ENCODE measurements at regions not wholly inside any gene's neighbourhood (a gene's known extent, or its start where the extent isn't known, plus 50 kb on each side); places are given as distances from the start of the nearest gene placed in this dataset.
A peak's percentile ranks its signal among the peaks of the same experiment; 100 is the strongest.
"Not testable (repeated sequence)": the region's sequence is repeated elsewhere in the genome, so short reads cannot be mapped to it uniquely, and the experiment has no call there.

DNA sequence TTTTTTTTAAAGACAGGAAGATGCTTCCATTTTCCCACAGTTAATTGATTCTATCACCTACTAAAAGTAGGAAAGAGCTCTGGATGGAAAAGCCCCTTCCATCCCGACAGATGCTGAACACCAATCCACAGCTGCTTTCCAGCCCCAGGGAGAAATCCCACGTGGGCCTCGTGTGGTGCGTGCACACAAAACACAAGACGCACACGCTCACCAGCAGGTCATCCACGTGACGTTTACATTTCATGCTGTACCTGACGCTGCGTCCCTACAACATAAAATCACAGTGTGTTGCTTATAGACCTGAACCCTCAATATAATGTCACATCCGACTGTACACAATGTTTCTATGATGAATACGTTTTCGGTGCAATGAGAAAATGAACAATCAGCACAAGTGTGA is 50.2 kb upstream of the DACT2 start:
- Mint-ChIP-seq H3K27me3 (no peaks in the 10 kb centered on the region), H3K4me3 (no peak overlapping the region), H3K27ac (no peak overlapping the region), H3K36me3 (no peaks in the 10 kb centered on the region), H3K4me1 (no peaks in the 10 kb centered on the region), H3K9me3 (no peaks in the 10 kb centered on the region)
- ATAC-seq: no peak

DNA sequence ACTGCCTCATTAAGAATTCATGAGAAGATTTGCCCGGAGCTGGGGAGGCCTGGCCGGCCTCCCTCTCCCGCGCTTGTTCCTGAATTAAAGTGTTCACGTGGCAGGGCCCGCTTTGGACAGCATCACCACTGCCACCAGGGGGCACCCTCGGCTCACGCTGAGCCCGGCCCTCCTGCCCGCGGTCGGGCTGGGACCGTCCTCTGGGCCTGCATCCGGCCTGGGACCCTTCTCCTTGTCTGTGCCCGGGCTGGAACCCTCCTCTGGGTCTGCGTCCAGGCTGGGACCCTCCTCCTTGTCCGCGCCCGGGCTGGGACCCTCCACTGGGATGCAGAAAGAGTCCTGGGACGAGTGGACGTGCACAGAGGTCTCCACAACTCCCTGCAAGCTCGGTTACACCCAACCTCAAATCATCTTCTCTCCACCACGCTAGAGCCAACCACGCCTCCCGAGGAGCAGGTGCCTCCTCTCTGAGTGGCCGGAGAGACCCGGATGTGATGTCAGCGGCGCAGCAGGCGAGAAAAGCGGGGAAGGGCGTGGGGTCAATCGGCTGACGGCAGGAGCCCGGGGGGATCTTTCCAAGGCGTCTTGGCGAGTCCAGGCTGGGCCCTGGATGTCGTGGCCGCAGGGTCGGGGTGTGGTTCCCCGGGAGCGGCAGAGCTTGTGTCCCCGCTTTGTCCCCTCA is 50.9 kb upstream of the DACT2 start:
- H3K36me3 Mint-ChIP-seq: no peaks in the 10 kb centered on the region
- H3K9me3 Mint-ChIP-seq: no peaks in the 10 kb centered on the region
- H3K27me3 Mint-ChIP-seq: no peaks in the 10 kb centered on the region
- H3K4me3 Mint-ChIP-seq: no peak overlapping the region
- no peaks in the 10 kb centered on the region for H3K4me1 Mint-ChIP-seq
- no peak overlapping the region for H3K27ac Mint-ChIP-seq
- ATAC-seq: peak; percentile 57

DNA sequence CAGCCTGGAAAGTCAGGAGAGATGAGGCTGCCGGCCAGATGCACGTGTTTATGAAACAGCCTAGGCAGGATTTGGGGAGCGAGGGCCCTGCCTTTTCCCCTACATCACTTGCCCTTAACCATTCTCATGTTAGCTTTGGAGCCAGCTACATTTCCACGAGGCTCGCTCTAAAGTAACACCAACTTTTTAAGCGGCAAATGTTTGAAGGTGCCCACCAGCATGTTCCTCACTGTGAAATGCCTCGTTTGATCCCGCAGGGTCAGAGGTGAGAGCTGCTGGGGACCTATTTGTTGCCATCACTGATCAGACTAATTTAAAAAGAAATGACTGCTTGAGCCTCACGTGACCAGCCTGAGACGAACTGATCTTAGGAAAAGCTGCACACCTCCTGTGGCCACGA is 51.6 kb upstream of the DACT2 start:
- Mint-ChIP-seq H3K27ac (no peak overlapping the region), H3K9me3 (no peaks in the 10 kb centered on the region), H3K36me3 (no peaks in the 10 kb centered on the region), H3K4me3 (no peak overlapping the region), H3K27me3 (no peaks in the 10 kb centered on the region), H3K4me1 (no peaks in the 10 kb centered on the region)
- no peak for ATAC-seq

DNA sequence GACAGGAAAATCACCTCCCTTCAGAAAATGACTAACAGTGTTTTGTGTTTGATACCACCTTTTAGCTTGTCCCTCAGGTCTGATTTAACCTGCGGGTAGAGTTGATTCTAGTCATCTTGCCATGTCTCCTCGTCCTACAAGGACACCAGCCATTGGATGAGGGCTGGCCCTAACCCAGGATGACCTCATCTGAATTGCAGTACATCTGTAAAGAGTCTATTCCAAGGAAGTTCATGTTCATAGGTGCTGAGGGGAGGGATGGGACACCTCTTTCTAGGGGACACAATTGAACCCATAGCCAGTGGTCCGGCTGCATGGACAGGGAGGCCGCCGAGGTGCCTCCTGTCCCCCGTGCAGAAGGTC is 52.0 kb upstream of the DACT2 start:
- no peak overlapping the region for H3K27ac Mint-ChIP-seq
- H3K4me3 Mint-ChIP-seq: no peak overlapping the region
- no peaks in the 10 kb centered on the region for H3K9me3 Mint-ChIP-seq
- H3K27me3 Mint-ChIP-seq: no peaks in the 10 kb centered on the region
- H3K4me1 Mint-ChIP-seq: no peaks in the 10 kb centered on the region
- no peaks in the 10 kb centered on the region for H3K36me3 Mint-ChIP-seq
- ATAC-seq: no peak

DNA sequence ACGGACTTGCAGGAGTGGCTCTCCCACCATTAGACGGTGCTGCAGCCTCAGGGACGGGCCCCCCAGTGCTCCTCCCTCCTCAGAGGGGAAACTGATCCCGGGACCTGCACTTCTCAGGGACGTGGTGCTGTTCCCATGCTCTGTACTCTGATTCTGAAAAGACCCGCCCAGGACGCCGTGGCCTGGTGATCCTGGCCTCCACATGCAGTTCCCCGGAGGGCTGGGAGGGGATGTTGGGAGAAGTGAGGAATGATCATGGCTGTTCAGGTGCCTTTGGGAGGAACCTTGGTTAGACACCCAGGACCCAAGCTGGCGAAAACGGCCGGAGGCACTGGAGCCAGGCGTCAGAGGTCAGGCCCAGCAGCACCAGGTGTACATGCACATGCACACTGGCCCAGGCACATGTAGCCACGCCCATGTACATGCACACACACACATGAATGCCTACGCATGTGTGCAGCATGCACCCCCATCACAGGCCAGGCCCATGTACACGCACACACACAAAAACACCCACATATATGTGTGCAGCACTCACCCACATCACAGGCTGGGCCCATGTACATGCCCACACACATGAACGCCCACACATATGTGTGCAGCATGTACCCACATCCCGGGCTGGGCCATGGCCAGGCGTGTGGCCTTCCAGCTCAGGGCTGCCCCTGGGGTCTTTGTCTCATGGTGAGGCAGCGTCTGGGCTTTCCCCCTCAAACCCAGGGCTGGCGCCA is 52.6 kb upstream of the DACT2 start:
- no peaks in the 10 kb centered on the region for H3K4me1 Mint-ChIP-seq
- H3K27ac Mint-ChIP-seq: no peak overlapping the region
- no peak for ATAC-seq
- H3K36me3 Mint-ChIP-seq: no peaks in the 10 kb centered on the region
- no peaks in the 10 kb centered on the region for H3K9me3 Mint-ChIP-seq
- H3K4me3 Mint-ChIP-seq: no peak overlapping the region
- no peaks in the 10 kb centered on the region for H3K27me3 Mint-ChIP-seq

DNA sequence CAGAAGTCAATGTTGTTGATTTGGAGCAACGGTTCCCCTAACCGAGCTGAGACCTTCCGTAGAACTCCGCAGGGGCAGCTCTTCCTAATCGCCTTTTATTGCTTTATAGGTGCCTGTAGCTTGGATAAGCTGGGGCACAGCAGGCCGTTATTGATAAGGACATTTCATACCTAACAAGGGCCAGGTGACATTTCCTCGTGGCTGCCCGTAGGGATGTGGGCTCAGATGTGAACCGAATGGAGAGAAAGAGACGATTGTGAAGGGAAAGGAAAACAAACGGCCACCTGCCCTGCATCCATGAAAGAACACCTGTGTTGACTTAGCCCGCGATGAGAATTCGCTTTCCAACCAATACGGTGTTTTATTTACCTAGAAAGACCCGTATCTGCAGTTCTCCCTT is 53.3 kb upstream of the DACT2 start:
- Mint-ChIP-seq H3K27ac (no peak overlapping the region), H3K4me3 (no peak overlapping the region), H3K4me1 (no peaks in the 10 kb centered on the region), H3K36me3 (no peaks in the 10 kb centered on the region), H3K27me3 (no peaks in the 10 kb centered on the region), H3K9me3 (no peaks in the 10 kb centered on the region)
- ATAC-seq: no peak

DNA sequence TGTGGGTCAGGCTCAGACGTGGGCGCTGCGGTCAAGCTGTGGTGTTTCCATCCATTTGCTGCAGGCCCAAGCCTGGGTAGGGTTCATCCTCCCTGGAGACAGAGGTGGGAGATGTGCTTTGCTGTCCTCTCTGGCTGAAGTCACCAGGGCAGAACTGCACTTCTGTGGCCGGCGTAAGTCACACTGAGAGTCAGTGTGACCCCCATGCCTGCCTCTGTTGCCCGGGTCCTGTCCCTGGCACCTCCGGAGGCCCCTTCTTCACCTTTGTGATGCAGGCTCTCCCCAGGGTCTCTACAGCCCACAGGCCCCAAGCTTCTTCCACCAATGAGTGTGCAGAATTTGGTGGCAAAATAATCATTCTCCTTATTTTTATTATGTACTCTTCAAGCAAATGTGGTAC is 53.8 kb upstream of the DACT2 start:
- H3K4me1 Mint-ChIP-seq: no peaks in the 10 kb centered on the region
- no peak for ATAC-seq
- H3K27me3 Mint-ChIP-seq: no peaks in the 10 kb centered on the region
- H3K4me3 Mint-ChIP-seq: no peak overlapping the region
- H3K36me3 Mint-ChIP-seq: no peaks in the 10 kb centered on the region
- no peak overlapping the region for H3K27ac Mint-ChIP-seq
- no peaks in the 10 kb centered on the region for H3K9me3 Mint-ChIP-seq

DNA sequence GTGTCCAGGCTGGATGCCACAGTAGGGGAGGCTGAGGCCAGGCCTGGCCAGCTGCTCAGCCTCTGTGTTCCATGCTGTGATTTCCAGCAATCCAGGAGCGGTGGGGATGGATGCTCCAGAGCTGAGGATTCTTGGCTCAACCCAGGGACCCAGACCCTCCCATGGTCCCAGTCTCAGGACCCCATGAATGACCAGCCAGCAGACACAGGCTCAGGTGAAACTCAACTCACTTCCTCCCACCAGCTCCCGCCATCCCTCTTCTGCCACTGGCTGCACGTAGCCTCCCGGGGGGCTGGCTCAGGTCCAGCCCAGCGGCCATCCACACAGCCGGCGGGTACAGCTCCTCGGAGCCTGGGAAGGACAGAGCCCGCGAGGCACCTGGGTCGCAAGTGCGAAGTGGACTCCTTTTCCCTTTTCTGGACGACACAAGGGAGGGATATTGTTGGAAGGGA is 54.5 kb upstream of the DACT2 start:
- H3K27me3 Mint-ChIP-seq: no peaks in the 10 kb centered on the region
- H3K36me3 Mint-ChIP-seq: no peaks in the 10 kb centered on the region
- no peak for ATAC-seq
- no peaks in the 10 kb centered on the region for H3K9me3 Mint-ChIP-seq
- H3K4me1 Mint-ChIP-seq: no peaks in the 10 kb centered on the region
- H3K4me3 Mint-ChIP-seq: no peak overlapping the region
- no peak overlapping the region for H3K27ac Mint-ChIP-seq

DNA sequence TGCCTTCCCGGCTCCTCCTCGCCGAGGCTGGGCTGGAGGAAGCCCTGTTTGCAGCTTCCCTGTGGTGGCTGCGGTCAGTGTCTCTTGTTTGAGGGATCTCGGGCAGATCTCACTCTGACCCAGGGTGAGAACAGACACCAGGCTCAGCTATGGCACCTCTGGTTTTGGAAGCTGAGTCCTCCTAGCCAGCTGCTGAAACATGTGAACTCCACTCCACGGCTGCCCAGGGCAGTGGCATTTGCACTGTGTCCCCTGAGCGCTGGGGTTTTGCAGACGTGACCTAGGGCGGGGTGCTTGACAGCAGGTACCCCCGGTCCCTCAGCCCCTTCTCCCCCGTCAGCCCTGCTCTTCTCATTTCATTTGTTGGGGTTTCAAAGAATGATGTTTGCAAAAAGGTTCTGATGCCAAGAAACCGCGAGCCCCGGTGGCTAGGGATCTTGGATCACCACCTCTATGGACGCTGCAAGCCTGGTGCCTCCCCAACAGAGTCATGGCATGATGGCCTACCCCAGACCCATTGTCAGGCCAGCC is 55.0 kb upstream of the DACT2 start:
- Mint-ChIP-seq H3K4me1 (no peaks in the 10 kb centered on the region), H3K9me3 (no peaks in the 10 kb centered on the region), H3K36me3 (no peaks in the 10 kb centered on the region), H3K4me3 (no peak overlapping the region), H3K27me3 (no peaks in the 10 kb centered on the region), H3K27ac (no peak overlapping the region)
- ATAC-seq: no peak

DNA sequence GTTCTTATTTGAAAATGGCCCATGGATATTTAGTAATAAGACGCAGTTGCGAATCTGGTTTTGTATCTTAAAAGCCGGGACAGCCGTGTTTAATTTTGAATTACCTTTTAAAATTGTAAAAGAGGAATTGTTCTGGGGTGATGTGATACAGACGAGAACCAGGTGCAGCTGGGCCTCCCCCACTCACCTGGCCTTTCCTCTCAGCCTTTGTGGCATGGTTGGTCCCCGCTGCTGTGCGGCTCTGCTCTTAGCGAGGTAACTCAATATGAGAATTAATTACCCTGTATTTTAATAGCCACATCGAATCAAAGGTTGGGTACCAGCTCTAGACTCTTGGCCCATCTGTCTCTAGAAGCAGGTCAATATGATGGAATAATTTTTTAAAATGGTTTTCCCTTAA is 56.5 kb upstream of the DACT2 start:
- Mint-ChIP-seq H3K27me3 (no peaks in the 10 kb centered on the region), H3K27ac (no peak overlapping the region), H3K9me3 (peaks cover 3% of the 10 kb centered on the region), H3K36me3 (no peaks in the 10 kb centered on the region), H3K4me1 (no peaks in the 10 kb centered on the region), H3K4me3 (no peak overlapping the region)
- no peak for ATAC-seq

DNA sequence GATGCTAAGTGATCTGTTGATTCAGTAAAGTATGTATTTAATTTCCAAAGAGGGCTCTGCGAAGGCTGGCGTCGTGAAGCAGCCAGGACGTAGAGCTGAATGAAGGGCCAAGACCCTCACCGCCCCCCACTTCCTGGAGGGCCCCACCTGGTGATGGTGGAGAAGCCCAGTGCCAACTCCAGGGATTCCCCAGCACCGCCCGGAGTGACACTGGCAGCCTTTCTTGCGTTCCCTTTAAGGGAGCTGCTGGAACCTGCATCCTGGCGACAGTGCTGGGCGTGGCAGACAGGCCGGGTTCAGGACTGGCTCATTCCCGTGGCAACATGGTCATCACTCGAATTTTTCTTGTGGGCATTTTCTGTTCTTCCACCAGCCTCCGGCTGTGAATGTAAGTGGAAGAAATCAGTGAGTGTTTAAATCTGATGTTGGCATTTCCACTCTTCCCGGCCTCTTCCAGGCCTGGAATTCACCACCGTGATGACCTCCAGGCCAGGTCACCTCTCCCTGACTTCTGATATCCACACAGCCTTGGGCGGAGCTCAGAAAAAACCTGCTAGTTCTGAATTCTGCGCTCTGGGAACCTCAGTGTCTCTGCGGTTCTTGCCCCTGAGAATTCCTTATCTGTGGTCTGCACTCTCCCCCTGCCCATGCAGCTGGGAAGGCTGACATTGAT is 57.4 kb upstream of the DACT2 start:
- Mint-ChIP-seq H3K27ac (no peak overlapping the region), H3K4me3 (no peak overlapping the region), H3K9me3 (peaks cover 3% of the 10 kb centered on the region)

DNA sequence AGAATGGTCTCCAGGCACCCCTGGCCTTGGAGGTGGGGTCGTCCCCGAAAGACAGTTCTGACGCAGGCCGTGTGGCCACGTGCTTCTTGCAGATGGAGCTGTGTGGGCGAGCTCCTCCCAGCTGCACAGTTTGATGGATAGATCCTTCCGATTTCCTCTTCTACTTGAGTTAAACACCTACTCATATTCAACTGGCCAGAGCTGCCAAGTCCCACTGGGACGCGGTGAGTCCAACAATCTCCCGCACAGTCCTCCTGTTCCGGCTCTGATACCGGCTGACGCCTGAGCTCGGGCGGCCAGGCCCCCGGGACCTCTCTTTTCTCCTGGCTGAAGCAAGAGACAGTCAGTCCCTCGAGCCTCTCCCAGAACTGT is 57.9 kb upstream of the DACT2 start:
- no peak overlapping the region for H3K4me3 Mint-ChIP-seq
- H3K27me3 Mint-ChIP-seq: no peaks in the 10 kb centered on the region
- no peaks in the 10 kb centered on the region for H3K4me1 Mint-ChIP-seq
- ATAC-seq: no peak
- no peaks in the 10 kb centered on the region for H3K36me3 Mint-ChIP-seq
- peaks cover 3% of the 10 kb centered on the region for H3K9me3 Mint-ChIP-seq
- H3K27ac Mint-ChIP-seq: no peak overlapping the region

More for the DNA sequence above, 57.4 kb upstream of the DACT2 start:
- Mint-ChIP-seq H3K36me3 (no peaks in the 10 kb centered on the region), H3K4me1 (no peaks in the 10 kb centered on the region), H3K27me3 (no peaks in the 10 kb centered on the region)
- no peak for ATAC-seq

DNA sequence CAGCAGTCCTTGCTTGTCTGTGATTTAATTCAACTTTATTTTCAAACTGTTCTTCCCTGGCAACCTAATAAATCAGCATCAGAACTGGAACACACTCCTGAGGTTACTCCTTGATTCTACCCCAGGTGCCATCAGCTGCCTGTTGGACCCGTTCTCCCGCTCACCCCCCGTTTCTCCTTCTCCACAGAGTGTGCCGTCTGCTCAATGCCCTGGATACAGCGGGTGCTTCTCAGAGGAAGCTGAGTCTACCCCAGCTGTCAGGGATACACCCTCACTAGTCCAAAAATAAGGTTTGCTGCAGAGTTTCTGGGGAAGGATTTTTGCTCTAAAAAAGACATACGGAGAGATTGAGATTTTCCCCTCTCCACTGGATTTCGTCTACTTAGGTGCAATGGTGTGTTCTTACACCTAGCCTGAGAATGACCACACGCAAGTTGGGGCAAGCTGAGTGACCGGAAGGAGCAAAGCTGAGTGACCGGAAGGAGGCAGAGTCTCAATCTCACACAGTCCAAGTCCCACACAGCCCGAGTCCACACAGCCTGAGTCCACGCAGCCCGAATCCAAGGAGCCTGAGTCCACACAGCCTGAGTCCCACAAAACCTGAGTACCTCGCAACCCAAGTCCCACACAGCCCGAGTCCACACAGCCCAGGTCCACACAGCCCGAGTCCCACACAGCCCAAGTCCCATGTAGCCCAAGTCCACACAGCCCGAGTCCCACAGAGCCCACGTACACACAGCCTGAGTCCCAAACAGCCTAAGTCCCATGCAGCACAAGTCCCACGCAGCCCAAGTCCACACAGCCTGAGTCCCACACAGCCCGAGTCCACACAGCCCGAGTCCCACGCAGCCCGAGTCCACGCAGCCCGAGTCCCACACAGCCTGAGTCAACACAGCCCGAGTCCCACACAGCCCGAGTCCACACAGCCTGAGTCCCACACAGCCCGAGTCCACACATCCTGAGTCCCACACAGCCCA is 58.6 kb upstream of the DACT2 start:
- H3K4me1 Mint-ChIP-seq: no peaks in the 10 kb centered on the region
- peaks cover 3% of the 10 kb centered on the region for H3K9me3 Mint-ChIP-seq
- no peaks in the 10 kb centered on the region for H3K27me3 Mint-ChIP-seq
- no peak overlapping the region for H3K27ac Mint-ChIP-seq
- no peaks in the 10 kb centered on the region for H3K36me3 Mint-ChIP-seq
- ATAC-seq: no peak
- H3K4me3 Mint-ChIP-seq: no peak overlapping the region

DNA sequence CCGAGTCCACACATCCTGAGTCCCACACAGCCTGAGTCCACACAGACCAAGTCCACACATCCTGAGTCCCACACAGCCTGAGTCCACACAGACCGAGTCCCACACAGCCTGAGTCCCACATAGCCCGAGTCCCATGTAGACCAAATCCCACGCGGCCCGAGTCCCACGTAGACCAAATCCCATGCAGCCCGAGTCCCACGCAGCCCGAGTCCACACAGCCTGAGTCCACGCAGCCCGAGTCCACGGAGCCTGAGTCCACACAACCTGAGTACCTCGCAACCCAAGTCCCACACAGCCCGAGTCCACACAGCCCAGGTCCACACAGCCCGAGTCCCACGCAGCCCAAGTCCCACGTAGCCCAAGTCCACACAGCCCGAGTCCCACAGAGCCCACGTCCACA is 60.0 kb upstream of the DACT2 start:
- not testable (repeated sequence) for H3K27ac Mint-ChIP-seq, H3K27me3 Mint-ChIP-seq, H3K4me1 Mint-ChIP-seq, ATAC-seq, H3K4me3 Mint-ChIP-seq, H3K36me3 Mint-ChIP-seq, H3K9me3 Mint-ChIP-seq
